Naive thymus-derived CD4-positive, alpha-beta T cell (primary cell): ENCODE measurements at regions not wholly inside any gene's neighbourhood (a gene's known extent, or its start where the extent isn't known, plus 50 kb on each side); places are given as distances from the start of the nearest gene placed in this dataset.

ENCODE experiments used
- ATAC-seq: fragments of 150-1000 bp; cut with Tn5 transposase; 2 replicates; pipeline ENCODE4 v1.10.0; 2021; ENCODE audit warnings: mild to moderate bottlenecking, moderate library complexity
- CTCF ChIA-PET: fragments of 350-600 bp; sonication (Branson Sonifier 250); formaldehyde crosslinking; loops from one replicate; lab custom pipeline; 2021; ENCODE audit warnings: antibody characterized with exemption; lab: Charles Lee
- POLR2A ChIA-PET: fragments of 350-600 bp; sonication (Branson Sonifier 250); formaldehyde crosslinking; loops from one replicate; lab custom pipeline; 2021; ENCODE audit warnings: antibody characterized with exemption, inconsistent platforms; lab: Charles Lee
- DNase-seq, 9 donors: peaks; one replicate each; pipeline versions ENCODE4 v3.0.0 to v3.0.0-alpha.2; 2020 to 2022; ENCODE audit warnings: mixed read lengths in 1 of 9
- H3K27ac ChIP-seq: one replicate; pipeline ENCODE4 v1.7.0; 2013; ENCODE audit warnings: mild to moderate bottlenecking, low read depth, low read length, moderate library complexity
- H3K27me3 ChIP-seq, 2 donors: one replicate each; pipeline ENCODE4 v1.7.0; 2013; ENCODE audit warnings: low read length in 2 of 2, mild to moderate bottlenecking in 2 of 2, moderate library complexity in 2 of 2; ENCODE audit not compliant: control insufficient read depth in 2 of 2, insufficient read depth in 2 of 2
- H3K36me3 ChIP-seq, 3 experiments: 1 replicate in 2 of 3; 2 replicates in 1 of 3; pipeline ENCODE4 v1.7.0; 2013; ENCODE audit warnings: low read length in 3 of 3, mild to moderate bottlenecking in 3 of 3, moderate library complexity in 1 of 3; ENCODE audit not compliant: insufficient read depth in 3 of 3, control insufficient read depth in 2 of 3
- H3K4me1 ChIP-seq, 2 donors: one replicate each; pipeline ENCODE4 v1.7.0; 2013; ENCODE audit warnings: low read length in 2 of 2, mild to moderate bottlenecking in 2 of 2, moderate library complexity in 1 of 2; ENCODE audit not compliant: control insufficient read depth in 2 of 2, insufficient read depth in 2 of 2
- H3K4me3 ChIP-seq: 2 replicates; pipeline ENCODE4 v1.7.0; 2013; ENCODE audit warnings: mild to moderate bottlenecking, low read length
- H3K9me3 ChIP-seq, 3 experiments: 1 replicate in 2 of 3; 2 replicates in 1 of 3; pipeline ENCODE4 v1.7.0; 2013; ENCODE audit warnings: low read length in 3 of 3; ENCODE audit not compliant: control insufficient read depth in 2 of 3
- H3K27ac Mint-ChIP-seq, 9 donors: one replicate each; pipeline ENCODE4 v1.8.0; 2020 to 2022; ENCODE audit warnings: mixed read lengths in 9 of 9, mild to moderate bottlenecking in 8 of 9, moderate library complexity in 5 of 9, inconsistent platforms in 2 of 9
- H3K27me3 Mint-ChIP-seq, 5 donors: one replicate each; pipeline ENCODE4 v1.8.0; 2021 to 2022; ENCODE audit warnings: mixed read lengths in 5 of 5, mild to moderate bottlenecking in 1 of 5
- H3K36me3 Mint-ChIP-seq, 5 donors: one replicate each; pipeline ENCODE4 v1.8.0; 2020 to 2022; ENCODE audit warnings: mixed read lengths in 5 of 5, mild to moderate bottlenecking in 3 of 5, inconsistent platforms in 1 of 5
- H3K4me1 Mint-ChIP-seq, 7 donors: one replicate each; pipeline ENCODE4 v1.8.0; 2020 to 2022; ENCODE audit warnings: mixed read lengths in 7 of 7, mild to moderate bottlenecking in 3 of 7, inconsistent platforms in 1 of 7
- H3K4me3 Mint-ChIP-seq, 10 donors: one replicate each; pipeline ENCODE4 v1.8.0; 2020 to 2022; ENCODE audit warnings: mild to moderate bottlenecking in 10 of 10, mixed read lengths in 10 of 10, moderate library complexity in 6 of 10, inconsistent platforms in 2 of 10
- H3K9me3 Mint-ChIP-seq, 11 donors: one replicate each; pipeline ENCODE4 v1.8.0; 2020 to 2022; ENCODE audit warnings: mixed read lengths in 11 of 11, mild to moderate bottlenecking in 4 of 11, inconsistent platforms in 1 of 11, moderate library complexity in 1 of 11
- intact Hi-C, 2 donors: fragments of 100-400 bp; cut with micrococcal nuclease; formaldehyde crosslinking; loops; one replicate each; pipeline ENCODE4 v1.15.1; 2023

DNA sequence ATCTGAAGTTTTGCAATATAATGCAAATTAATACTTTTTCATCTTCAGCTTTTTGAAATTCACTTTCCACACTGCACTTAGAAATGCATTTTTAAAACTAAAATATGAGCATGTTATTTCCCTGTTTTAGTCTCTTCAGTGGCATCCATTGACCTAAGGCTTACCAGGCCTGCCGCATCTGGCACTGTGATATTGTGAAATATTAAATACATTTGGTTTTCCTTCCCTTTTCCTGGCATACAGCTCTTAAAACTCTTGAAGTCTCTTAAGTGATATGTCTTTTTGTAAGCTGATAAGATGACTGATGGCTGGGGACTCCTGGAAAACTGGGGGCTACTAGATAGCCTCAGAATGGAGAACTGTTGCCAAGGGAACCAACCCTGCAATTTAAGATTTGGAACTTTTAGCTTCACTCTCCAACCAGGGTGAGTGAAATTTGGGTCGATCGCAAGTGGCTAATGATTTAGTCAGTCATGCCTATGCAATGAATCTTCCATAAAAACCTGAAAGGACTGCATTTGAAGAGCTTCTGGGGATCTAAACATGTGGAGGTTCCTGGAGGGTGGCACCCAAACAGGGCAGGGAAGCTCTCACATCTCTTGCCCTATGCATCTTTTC lies 75.5 kb upstream of the PDC start:
- no peak for DNase-seq
- Histone ChIP-seq H3K4me3 (no peak overlapping the region), H3K36me3 (no peaks in the 10 kb centered on the region), H3K4me1 (no peaks in the 10 kb centered on the region), H3K27ac (no peak overlapping the region), H3K9me3 (peaks cover 0 to under 1% (median 0%) of the 10 kb centered on the region in 3 experiments), H3K27me3 (no peaks in the 10 kb centered on the region)
- H3K9me3 Mint-ChIP-seq, result peaks cover 7 to 24% (median 11%) of the 10 kb centered on the region in 11 donors
- no peaks in the 10 kb centered on the region for H3K4me1 Mint-ChIP-seq
- ChIA-PET POLR2A (no interaction called here), CTCF (no interaction called here)
- H3K27me3 Mint-ChIP-seq, result peaks cover 0 to 3% (median 0%) of the 10 kb centered on the region in 5 donors
- no peak for ATAC-seq
- H3K27ac Mint-ChIP-seq, result no peak overlapping the region
- H3K36me3 Mint-ChIP-seq, result peaks cover 0 to 10% (median 5%) of the 10 kb centered on the region in 5 donors
- intact Hi-C loops, result no loop called here
- H3K4me3 Mint-ChIP-seq, result no peak overlapping the region

DNA sequence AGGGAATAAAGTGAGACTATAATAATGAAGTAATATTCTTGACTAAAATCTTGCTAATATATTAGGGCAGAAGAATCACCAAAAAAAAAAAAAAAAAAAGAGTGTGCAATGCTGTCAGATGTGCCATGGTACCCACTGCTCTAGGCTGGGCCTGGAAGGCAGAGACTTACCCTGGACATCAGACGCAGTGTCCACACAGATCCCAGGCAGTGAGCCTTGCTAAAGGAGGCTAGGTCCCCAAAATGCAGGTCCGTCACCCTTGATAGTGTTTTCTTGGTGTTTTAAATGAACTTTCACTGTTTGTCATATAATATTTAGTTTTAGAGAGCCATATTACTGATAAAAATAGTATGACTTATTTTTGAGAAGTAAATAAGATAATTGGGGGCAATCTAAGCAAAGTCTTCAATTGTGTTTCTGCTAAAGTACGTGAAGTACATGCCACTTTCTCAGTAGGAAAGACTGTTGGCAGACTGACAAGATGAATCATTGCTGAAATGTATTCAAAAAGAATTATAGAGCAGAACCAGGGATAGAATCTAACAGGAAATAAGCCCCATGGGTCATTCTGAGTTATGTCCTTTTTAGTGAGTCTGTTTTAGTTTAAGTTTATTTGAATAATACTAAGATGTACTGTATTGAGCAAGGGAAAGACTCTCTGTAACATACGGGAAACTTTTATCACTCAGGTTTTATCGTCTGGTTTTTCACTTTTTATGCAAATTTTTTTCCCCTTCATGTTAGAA lies 74.6 kb upstream of the PDC start:
- Mint-ChIP-seq H3K36me3 (peaks cover 0 to 14% (median 10%) of the 10 kb centered on the region in 5 donors), H3K9me3 (peaks cover 6 to 20% (median 11%) of the 10 kb centered on the region in 11 donors), H3K27me3 (peaks cover 0 to 6% (median 2%) of the 10 kb centered on the region in 5 donors), H3K27ac (no peak overlapping the region), H3K4me3 (no peak overlapping the region), H3K4me1 (no peaks in the 10 kb centered on the region)
- Histone ChIP-seq H3K36me3 (no peaks in the 10 kb centered on the region), H3K9me3 (no peaks in the 10 kb centered on the region), H3K4me3 (no peak overlapping the region), H3K4me1 (no peaks in the 10 kb centered on the region), H3K27ac (no peak overlapping the region), H3K27me3 (no peaks in the 10 kb centered on the region)
- DNase-seq (no peak), ATAC-seq (no peak)
- intact Hi-C loops, result no loop called here
- CTCF ChIA-PET, result no interaction called here
- POLR2A ChIA-PET, result no interaction called here

DNA sequence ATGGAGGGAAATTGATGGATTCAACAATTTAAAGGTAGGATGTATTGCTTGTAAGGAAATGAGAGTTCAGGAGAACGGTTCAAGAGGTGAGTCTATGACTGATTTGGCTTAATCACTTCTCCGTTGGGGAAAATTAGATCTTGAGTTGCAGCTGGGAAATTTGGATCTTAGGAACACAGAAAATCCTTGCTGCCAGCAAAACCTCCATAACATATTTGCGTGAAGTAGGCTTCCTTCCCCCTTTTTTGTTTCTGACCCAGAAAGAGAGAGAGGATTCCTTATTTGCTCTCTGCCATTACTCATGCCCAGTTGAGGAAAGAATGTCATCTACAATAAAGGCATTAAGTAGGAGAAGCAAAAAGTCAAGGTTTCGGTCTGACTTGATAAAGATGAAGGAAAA lies 73.5 kb upstream of the PDC start:
- H3K27ac ChIP-seq, result no peak overlapping the region
- H3K9me3 ChIP-seq, result no peaks in the 10 kb centered on the region
- H3K9me3 Mint-ChIP-seq, result peaks cover 0 to 22% (median 3%) of the 10 kb centered on the region in 11 donors
- ChIA-PET POLR2A (no interaction called here), CTCF (no interaction called here)
- no peak overlapping the region for H3K27ac Mint-ChIP-seq
- intact Hi-C loops, result no loop called here
- H3K4me3 ChIP-seq, result no peak overlapping the region
- H3K4me3 Mint-ChIP-seq, result no peak overlapping the region
- DNase-seq (no peak), ATAC-seq (no peak)
- no peaks in the 10 kb centered on the region for H3K4me1 ChIP-seq
- peaks cover 0 to 12% (median 8%) of the 10 kb centered on the region in 5 donors for H3K36me3 Mint-ChIP-seq
- no peaks in the 10 kb centered on the region for H3K27me3 ChIP-seq
- no peaks in the 10 kb centered on the region for H3K36me3 ChIP-seq
- no peaks in the 10 kb centered on the region for H3K4me1 Mint-ChIP-seq
- H3K27me3 Mint-ChIP-seq, result peaks cover 0 to 11% (median 0%) of the 10 kb centered on the region in 5 donors

DNA sequence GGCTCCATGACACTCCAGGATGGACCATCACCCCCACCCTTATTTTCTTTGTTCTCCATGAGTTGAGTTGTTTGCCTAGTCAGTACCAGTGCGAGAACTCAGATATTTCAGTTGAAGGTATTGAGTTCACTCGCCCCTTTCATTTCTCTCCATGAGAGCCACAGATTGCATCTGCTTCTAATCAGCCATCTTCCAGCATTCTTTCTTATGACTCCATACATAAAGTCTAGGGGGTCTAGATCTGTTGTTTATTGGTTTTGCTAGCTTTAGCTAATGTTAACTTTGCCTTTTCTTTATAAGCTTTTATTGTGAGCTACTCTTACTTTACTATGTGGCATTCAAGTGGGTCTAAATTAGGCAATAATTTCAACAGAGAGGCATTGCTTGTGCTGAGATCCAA lies 71.6 kb upstream of the PDC start:
- Mint-ChIP-seq H3K4me1 (no peaks in the 10 kb centered on the region), H3K9me3 (peaks cover 0 to 19% (median 3%) of the 10 kb centered on the region in 11 donors), H3K4me3 (no peak overlapping the region), H3K36me3 (peaks cover 0 to 13% (median 9%) of the 10 kb centered on the region in 5 donors), H3K27ac (no peak overlapping the region), H3K27me3 (peaks cover 0 to 11% (median 0%) of the 10 kb centered on the region in 5 donors)
- Histone ChIP-seq H3K9me3 (no peaks in the 10 kb centered on the region), H3K36me3 (no peaks in the 10 kb centered on the region), H3K4me1 (no peaks in the 10 kb centered on the region), H3K4me3 (no peak overlapping the region), H3K27me3 (no peaks in the 10 kb centered on the region), H3K27ac (no peak overlapping the region)
- ATAC-seq (no peak), DNase-seq (no peak)
- CTCF ChIA-PET, result no interaction called here
- intact Hi-C loops, result no loop called here
- POLR2A ChIA-PET, result no interaction called here

DNA sequence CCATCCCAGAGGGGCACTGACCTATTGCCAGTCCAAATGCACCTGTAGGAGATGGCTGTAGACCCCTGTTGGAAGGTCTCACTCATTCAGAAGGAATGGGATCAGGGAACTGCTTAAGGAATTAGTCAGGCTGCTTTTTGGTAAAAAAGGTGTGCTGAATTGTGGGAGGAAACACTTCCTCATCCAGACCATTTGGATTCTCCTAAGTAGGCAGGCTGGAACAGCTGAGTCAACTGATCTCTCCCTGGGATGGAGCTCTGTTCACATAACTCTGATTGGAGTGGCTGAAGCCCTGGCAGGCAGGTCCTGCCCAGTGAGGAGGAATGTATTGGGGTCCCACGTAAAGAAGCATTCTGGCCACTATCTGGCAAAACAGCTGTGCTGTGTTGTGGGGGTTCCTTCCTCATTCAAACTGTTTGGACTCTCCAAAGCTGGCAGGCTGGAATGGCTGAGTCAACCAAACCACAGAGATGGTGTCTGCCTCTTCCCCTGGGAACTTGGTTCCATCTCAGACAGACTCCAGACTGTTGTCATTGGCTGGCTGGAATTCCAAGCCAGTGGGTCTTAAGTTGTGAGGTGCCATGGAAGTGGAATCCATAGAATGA lies 70.7 kb upstream of the PDC start:
- Mint-ChIP-seq H3K4me1 (no peaks in the 10 kb centered on the region), H3K27ac (no peak overlapping the region), H3K36me3 (peaks cover 0 to 13% (median 9%) of the 10 kb centered on the region in 5 donors), H3K27me3 (peaks cover 0 to 11% (median 0%) of the 10 kb centered on the region in 5 donors), H3K4me3 (no peak overlapping the region), H3K9me3 (peaks cover 0 to 25% (median 3%) of the 10 kb centered on the region in 11 donors)
- ChIA-PET CTCF (no interaction called here), POLR2A (no interaction called here)
- ATAC-seq (no peak), DNase-seq (no peak)
- no peak overlapping the region for H3K4me3 ChIP-seq
- H3K27me3 ChIP-seq, result no peaks in the 10 kb centered on the region
- intact Hi-C loops, result no loop called here
- no peaks in the 10 kb centered on the region for H3K9me3 ChIP-seq
- no peaks in the 10 kb centered on the region for H3K36me3 ChIP-seq
- no peaks in the 10 kb centered on the region for H3K4me1 ChIP-seq
- H3K27ac ChIP-seq, result no peak overlapping the region

DNA sequence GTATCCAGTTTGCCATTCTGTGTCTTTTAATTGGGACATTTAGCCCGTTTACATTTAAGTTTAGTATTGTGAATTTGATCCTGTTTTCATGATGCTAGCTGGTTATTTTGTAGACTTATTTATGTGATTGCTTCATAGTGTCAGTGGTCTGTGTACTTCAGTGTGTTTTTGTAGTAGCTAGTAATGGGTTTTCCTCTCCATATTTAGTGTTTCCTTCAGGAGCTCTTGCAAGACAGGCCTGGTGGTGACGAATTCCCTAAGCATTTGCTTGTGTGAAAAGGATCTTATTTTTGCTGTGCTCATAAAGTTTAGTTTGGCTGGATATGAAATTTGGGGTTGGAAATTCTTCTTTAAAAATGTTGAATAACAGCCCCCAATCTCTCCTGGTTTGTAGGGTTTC lies 69.2 kb upstream of the PDC start:
- POLR2A ChIA-PET, result no interaction called here
- ATAC-seq, result no peak
- H3K27ac Mint-ChIP-seq, result no peak overlapping the region

More for the DNA sequence above, 69.2 kb upstream of the PDC start:
- Histone ChIP-seq H3K4me1 (no peaks in the 10 kb centered on the region), H3K36me3 (no peaks in the 10 kb centered on the region), H3K4me3 (no peak overlapping the region), H3K9me3 (no peaks in the 10 kb centered on the region), H3K27ac (no peak overlapping the region), H3K27me3 (no peaks in the 10 kb centered on the region)
- CTCF ChIA-PET, result no interaction called here
- Mint-ChIP-seq H3K9me3 (peaks cover 0 to 39% (median 8%) of the 10 kb centered on the region in 11 donors), H3K4me1 (no peaks in the 10 kb centered on the region), H3K36me3 (peaks cover 0 to 13% (median 9%) of the 10 kb centered on the region in 5 donors), H3K27me3 (peaks cover 0 to 11% (median 0%) of the 10 kb centered on the region in 5 donors), H3K4me3 (no peak overlapping the region)
- intact Hi-C loops, result no loop called here
- no peak for DNase-seq
